ENCODE measurements at regions not wholly inside any gene's neighbourhood (a gene's known extent, or its start where the extent isn't known, plus 50 kb on each side); places are given as distances from the start of the nearest gene placed in this dataset.

GRCh38 chr6:129777371-129777770, 67.4 kb upstream of the ARHGAP18 start:
- TF ChIP-seq CTCF (conservative IDR thresholded peaks at IDR 0.05; ENCODE audit: low read depth, low read length) (no peak), EZH2 (IDR thresholded peaks at IDR 0.05; ENCODE audit: borderline replicate concordance, low read depth, low read length, poor library complexity, severe bottlenecking) (no peak)
